HEK293 (cell line): ENCODE measurements at regions not wholly inside any gene's neighbourhood (a gene's known extent, or its start where the extent isn't known, plus 50 kb on each side); places are given as distances from the start of the nearest gene placed in this dataset.

Source experiments
- CTCF ChIA-PET: fragments of 350-600 bp; formaldehyde crosslinking; extraction: SDS; loops from one replicate; lab custom pipeline; 2021; ENCODE audit warnings: antibody characterized with exemption; lab: Yijun Ruan, JAX
- POLR2A ChIA-PET: fragments of 300-600 bp; formaldehyde crosslinking; extraction: SDS; loops from one replicate; lab custom pipeline; 2020; ENCODE audit warnings: antibody characterized with exemption, inconsistent platforms; lab: Yijun Ruan, JAX
- H3K27ac ChIP-seq: fragments of 200-500 bp; sonication (Bioruptor generic); 2 replicates; pipeline ENCODE4 v1.5.1; 2014; ENCODE audit warnings: low read depth, low read length, control low read depth, inconsistent platforms; ENCODE audit errors: extremely low read depth
- H3K36me3 ChIP-seq, 2 experiments: fragments of 200-500 bp in 1 of 2; sonication (Bioruptor generic) in 1 of 2; 1 replicate in 1 of 2; 2 replicates in 1 of 2; pipeline ENCODE4 v1.5.1; 2014 to 2017; ENCODE audit warnings: inconsistent platforms in 2 of 2, low read length in 2 of 2; ENCODE audit not compliant: control insufficient read depth in 2 of 2, insufficient read depth in 1 of 2
- H3K4me1 ChIP-seq: fragments of 200-500 bp; sonication (Bioruptor generic); 2 replicates; pipeline ENCODE4 v1.5.1; 2014; ENCODE audit warnings: mild to moderate bottlenecking, low read length, inconsistent platforms; ENCODE audit not compliant: control insufficient read depth, insufficient read depth
- H3K4me3 ChIP-seq: 2 replicates; pipeline ENCODE4 v1.5.1; 2011; ENCODE audit warnings: low read depth, mild to moderate bottlenecking, control low read depth, low read length, moderate library complexity
- H3K9me3 ChIP-seq: fragments of 200-500 bp; sonication (Bioruptor generic); 2 replicates; pipeline ENCODE4 v1.5.1; 2014; ENCODE audit warnings: low read depth, low read length, inconsistent platforms; ENCODE audit not compliant: control insufficient read depth, insufficient read depth
- HOXC10 ChIP-seq: sonication (generic); formaldehyde crosslinking; IDR thresholded peaks from 2 replicates; pipeline ENCODE4 v1.8.1; 2023; ENCODE audit warnings: mild to moderate bottlenecking, missing genetic modification reagents
- MEIS1 ChIP-seq: sonication (generic); formaldehyde crosslinking; IDR thresholded peaks from 2 replicates; pipeline ENCODE4 v1.8.1; 2022; ENCODE audit warnings: missing genetic modification reagents, mild to moderate bottlenecking, borderline replicate concordance
- WT1 ChIP-seq: fragments of 450-650 bp; formaldehyde crosslinking; IDR thresholded peaks from 2 replicates; pipeline ENCODE4 v1.5.1; 2016; ENCODE audit warnings: missing biosample characterization, missing genetic modification characterization
- ZFP69B ChIP-seq: fragments of 450-650 bp; formaldehyde crosslinking; IDR thresholded peaks from 2 replicates; pipeline ENCODE4 v1.5.1; 2016; ENCODE audit warnings: missing biosample characterization, missing genetic modification characterization
- ZNF10 ChIP-seq: fragments of 450-650 bp; formaldehyde crosslinking; IDR thresholded peaks from 2 replicates; pipeline ENCODE4 v1.5.1; 2017; ENCODE audit warnings: missing biosample characterization, missing genetic modification characterization
- ZNF354C ChIP-seq: fragments of 450-650 bp; formaldehyde crosslinking; IDR thresholded peaks from 2 replicates; pipeline ENCODE4 v1.5.1; 2016; ENCODE audit warnings: missing biosample characterization, missing genetic modification characterization, low read depth, borderline replicate concordance
- ZNF37A ChIP-seq: fragments of 450-650 bp; IDR thresholded peaks from 2 replicates; pipeline ENCODE4 v1.5.1; 2018; ENCODE audit warnings: missing biosample characterization, missing genetic modification characterization
- ZNF473 ChIP-seq: fragments of 450-650 bp; formaldehyde crosslinking; IDR thresholded peaks from 2 replicates; pipeline ENCODE4 v1.5.1; 2017; ENCODE audit warnings: missing biosample characterization, missing genetic modification characterization
- ZNF48 ChIP-seq: fragments of 450-650 bp; formaldehyde crosslinking; IDR thresholded peaks from 2 replicates; pipeline ENCODE4 v1.5.1; 2016; ENCODE audit warnings: missing biosample characterization, missing genetic modification characterization
- ZNF514 ChIP-seq: fragments of 450-650 bp; formaldehyde crosslinking; IDR thresholded peaks from 2 replicates; pipeline ENCODE4 v1.5.1; 2016; ENCODE audit warnings: missing biosample characterization, missing genetic modification characterization
- ZNF521 ChIP-seq: fragments of 450-650 bp; formaldehyde crosslinking; IDR thresholded peaks from 2 replicates; pipeline ENCODE4 v1.5.1; 2017; ENCODE audit warnings: missing biosample characterization, mild to moderate bottlenecking, missing genetic modification characterization
- ZNF571 ChIP-seq: fragments of 450-650 bp; formaldehyde crosslinking; IDR thresholded peaks from 2 replicates; pipeline ENCODE4 v1.5.0; 2017; ENCODE audit warnings: missing biosample characterization, missing genetic modification characterization
- ZNF623 ChIP-seq: fragments of 450-650 bp; formaldehyde crosslinking; IDR thresholded peaks from 2 replicates; pipeline ENCODE4 v1.5.1; 2016; ENCODE audit warnings: missing biosample characterization, missing genetic modification characterization
- ZNF624 ChIP-seq: fragments of 450-650 bp; formaldehyde crosslinking; IDR thresholded peaks from 2 replicates; pipeline ENCODE4 v1.5.1; 2017; ENCODE audit warnings: missing biosample characterization, missing genetic modification characterization
- TF ChIP-seq, protein P1 (sequence below): fragments of 450-650 bp; formaldehyde crosslinking; IDR thresholded peaks from 2 replicates; pipeline ENCODE4 v1.5.1; 2016; ENCODE audit warnings: missing biosample characterization, missing genetic modification characterization
- TF ChIP-seq, protein P2 (sequence below): fragments of 450-650 bp; IDR thresholded peaks from 2 replicates; pipeline ENCODE4 v1.5.1; 2018; ENCODE audit warnings: missing biosample characterization, missing genetic modification characterization
- TF ChIP-seq, protein P3 (sequence below): fragments of 450-650 bp; formaldehyde crosslinking; conservative IDR thresholded peaks from 2 replicates; pipeline ENCODE4 v1.5.1; 2016; ENCODE audit warnings: low read depth, missing biosample characterization, missing genetic modification characterization
- TF ChIP-seq, protein P4 (sequence below): fragments of 450-650 bp; formaldehyde crosslinking; IDR thresholded peaks from 2 replicates; pipeline ENCODE4 v1.5.1; 2016; ENCODE audit warnings: missing biosample characterization, missing genetic modification characterization
- TF ChIP-seq, protein P5 (sequence below): sonication (generic); formaldehyde crosslinking; IDR thresholded peaks from 2 replicates; pipeline ENCODE4 v1.8.1; 2022; ENCODE audit warnings: mild to moderate bottlenecking, moderate library complexity, missing genetic modification reagents
- TF ChIP-seq, protein P6 (sequence below): IDR thresholded peaks from 2 replicates; pipeline ENCODE4 v1.6.1; 2011; ENCODE audit warnings: mild to moderate bottlenecking, low read depth, low read length, borderline replicate concordance
- TF ChIP-seq, protein P7 (sequence below): fragments of 450-650 bp; formaldehyde crosslinking; IDR thresholded peaks from 2 replicates; pipeline ENCODE4 v1.5.1; 2016; ENCODE audit warnings: missing biosample characterization, missing genetic modification characterization, low read depth

DNA sequence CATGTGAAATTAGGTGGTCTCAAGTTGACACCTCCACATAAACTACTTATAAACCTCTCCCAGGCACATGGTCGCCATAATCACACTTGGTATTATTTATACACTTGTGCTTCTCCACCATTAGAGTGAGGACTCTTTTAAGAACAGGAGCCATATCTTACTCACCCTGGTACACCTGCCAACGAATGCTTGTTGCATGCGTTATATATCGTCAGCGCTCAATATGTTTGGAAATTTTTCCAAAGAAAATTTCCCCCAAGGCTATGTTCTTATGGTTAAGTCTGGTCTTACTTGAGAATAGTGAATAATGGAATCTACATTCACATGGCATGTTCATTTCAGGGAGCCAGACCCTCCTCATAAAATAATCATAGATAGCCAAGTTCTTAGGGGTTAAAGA lies 271.7 kb downstream of the BCL11A start:
- Histone ChIP-seq H3K27ac (no peak overlapping the region), H3K36me3 (no peaks in the 10 kb centered on the region), H3K4me1 (no peaks in the 10 kb centered on the region), H3K9me3 (no peaks in the 10 kb centered on the region), H3K4me3 (no peak overlapping the region)
- TF ChIP-seq, protein P1, sequence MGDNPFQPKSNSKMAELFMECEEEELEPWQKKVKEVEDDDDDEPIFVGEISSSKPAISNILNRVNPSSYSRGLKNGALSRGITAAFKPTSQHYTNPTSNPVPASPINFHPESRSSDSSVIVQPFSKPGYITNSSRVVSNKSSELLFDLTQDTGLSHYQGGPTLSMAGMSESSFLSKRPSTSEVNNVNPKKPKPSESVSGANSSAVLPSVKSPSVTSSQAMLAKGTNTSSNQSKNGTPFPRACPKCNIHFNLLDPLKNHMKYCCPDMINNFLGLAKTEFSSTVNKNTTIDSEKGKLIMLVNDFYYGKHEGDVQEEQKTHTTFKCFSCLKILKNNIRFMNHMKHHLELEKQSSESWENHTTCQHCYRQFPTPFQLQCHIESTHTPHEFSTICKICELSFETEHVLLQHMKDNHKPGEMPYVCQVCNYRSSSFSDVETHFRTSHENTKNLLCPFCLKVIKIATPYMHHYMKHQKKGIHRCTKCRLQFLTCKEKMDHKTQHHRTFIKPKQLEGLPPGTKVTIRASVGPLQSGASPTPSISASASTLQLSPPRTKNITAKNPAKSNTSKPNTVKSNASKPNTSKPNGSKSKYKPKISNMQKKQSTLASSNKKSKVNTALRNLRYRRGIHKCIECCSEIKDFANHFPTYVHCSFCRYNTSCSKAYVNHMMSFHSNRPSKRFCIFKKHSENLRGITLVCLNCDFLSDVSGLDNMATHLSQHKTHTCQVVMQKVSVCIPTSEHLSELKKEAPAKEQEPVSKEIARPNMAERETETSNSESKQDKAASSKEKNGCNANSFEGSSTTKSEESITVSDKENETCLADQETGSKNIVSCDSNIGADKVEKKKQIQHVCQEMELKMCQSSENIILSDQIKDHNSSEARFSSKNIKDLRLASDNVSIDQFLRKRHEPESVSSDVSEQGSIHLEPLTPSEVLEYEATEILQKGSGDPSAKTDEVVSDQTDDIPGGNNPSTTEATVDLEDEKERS (tag by site-specific recombination), result no peak
- TF ChIP-seq MEIS1 (no peak), ZNF514 (tag by site-specific recombination) (no peak), ZNF571 (tag by site-specific recombination) (no peak), ZNF624 (tag by site-specific recombination) (no peak), ZNF37A (tag by site-specific recombination) (no peak), ZNF10 (tag by site-specific recombination) (no peak), ZNF354C (no peak), HOXC10 (no peak), ZFP69B (tag by site-specific recombination) (no peak), ZNF521 (tag by site-specific recombination) (no peak), ZNF623 (tag by site-specific recombination) (no peak)
- TF ChIP-seq, protein P2, sequence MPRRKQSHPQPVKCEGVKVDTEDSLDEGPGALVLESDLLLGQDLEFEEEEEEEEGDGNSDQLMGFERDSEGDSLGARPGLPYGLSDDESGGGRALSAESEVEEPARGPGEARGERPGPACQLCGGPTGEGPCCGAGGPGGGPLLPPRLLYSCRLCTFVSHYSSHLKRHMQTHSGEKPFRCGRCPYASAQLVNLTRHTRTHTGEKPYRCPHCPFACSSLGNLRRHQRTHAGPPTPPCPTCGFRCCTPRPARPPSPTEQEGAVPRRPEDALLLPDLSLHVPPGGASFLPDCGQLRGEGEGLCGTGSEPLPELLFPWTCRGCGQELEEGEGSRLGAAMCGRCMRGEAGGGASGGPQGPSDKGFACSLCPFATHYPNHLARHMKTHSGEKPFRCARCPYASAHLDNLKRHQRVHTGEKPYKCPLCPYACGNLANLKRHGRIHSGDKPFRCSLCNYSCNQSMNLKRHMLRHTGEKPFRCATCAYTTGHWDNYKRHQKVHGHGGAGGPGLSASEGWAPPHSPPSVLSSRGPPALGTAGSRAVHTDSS, result no peak
- TF ChIP-seq, protein P3, sequence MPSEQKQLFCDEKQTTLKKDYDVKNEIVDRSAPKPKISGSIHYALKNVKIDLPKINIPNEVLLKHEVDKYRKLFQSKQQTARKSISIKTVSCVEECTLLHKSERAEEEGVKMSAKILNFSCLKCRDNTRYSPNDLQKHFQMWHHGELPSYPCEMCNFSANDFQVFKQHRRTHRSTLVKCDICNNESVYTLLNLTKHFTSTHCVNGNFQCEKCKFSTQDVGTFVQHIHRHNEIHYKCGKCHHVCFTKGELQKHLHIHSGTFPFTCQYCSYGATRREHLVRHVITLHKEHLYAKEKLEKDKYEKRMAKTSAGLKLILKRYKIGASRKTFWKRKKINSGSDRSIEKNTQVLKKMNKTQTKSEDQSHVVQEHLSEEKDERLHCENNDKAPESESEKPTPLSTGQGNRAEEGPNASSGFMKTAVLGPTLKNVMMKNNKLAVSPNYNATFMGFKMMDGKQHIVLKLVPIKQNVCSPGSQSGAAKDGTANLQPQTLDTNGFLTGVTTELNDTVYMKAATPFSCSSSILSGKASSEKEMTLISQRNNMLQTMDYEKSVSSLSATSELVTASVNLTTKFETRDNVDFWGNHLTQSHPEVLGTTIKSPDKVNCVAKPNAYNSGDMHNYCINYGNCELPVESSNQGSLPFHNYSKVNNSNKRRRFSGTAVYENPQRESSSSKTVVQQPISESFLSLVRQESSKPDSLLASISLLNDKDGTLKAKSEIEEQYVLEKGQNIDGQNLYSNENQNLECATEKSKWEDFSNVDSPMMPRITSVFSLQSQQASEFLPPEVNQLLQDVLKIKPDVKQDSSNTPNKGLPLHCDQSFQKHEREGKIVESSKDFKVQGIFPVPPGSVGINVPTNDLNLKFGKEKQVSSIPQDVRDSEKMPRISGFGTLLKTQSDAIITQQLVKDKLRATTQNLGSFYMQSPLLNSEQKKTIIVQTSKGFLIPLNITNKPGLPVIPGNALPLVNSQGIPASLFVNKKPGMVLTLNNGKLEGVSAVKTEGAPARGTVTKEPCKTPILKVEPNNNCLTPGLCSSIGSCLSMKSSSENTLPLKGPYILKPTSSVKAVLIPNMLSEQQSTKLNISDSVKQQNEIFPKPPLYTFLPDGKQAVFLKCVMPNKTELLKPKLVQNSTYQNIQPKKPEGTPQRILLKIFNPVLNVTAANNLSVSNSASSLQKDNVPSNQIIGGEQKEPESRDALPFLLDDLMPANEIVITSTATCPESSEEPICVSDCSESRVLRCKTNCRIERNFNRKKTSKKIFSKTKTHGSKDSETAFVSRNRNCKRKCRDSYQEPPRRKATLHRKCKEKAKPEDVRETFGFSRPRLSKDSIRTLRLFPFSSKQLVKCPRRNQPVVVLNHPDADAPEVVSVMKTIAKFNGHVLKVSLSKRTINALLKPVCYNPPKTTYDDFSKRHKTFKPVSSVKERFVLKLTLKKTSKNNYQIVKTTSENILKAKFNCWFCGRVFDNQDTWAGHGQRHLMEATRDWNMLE (tag by site-specific recombination), result no peak
- POLR2A ChIA-PET, result no interaction called here
- CTCF ChIA-PET, result interaction anchor here (0.6 kb wide), 1 partner anchor 68 kb away, joined by 3 read pairs; no protein-coding TSS in a partner anchor

DNA sequence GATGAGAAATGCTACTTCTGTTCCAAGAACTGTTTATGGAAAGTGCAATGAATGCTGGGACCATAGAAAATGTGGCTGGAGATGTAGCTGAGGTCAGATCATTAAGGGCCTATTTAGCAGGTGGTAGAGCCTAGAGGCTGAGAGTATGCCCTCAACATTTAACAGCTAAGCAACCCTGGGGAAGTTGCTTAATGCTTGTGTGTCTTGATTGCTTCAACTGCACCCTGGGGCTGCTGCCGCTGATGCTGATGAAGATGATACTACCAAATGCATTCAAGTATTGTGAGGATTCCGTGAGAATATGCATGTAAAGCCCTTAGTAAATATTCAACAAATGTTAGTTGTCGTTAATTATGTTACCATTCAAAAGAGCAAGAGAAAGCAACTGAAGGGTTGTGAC lies 273.2 kb downstream of the BCL11A start:
- ChIA-PET POLR2A (no interaction called here), CTCF (interaction anchor here (0.5 kb wide), 1 partner anchor 128 kb away, joined by 3 read pairs; no protein-coding TSS in a partner anchor)
- Histone ChIP-seq H3K4me3 (no peak overlapping the region), H3K4me1 (no peaks in the 10 kb centered on the region), H3K27ac (no peak overlapping the region), H3K36me3 (no peaks in the 10 kb centered on the region), H3K9me3 (no peaks in the 10 kb centered on the region)
- no peak for TF ChIP-seq ZNF48 (tag by site-specific recombination)
- TF ChIP-seq, protein P4, sequence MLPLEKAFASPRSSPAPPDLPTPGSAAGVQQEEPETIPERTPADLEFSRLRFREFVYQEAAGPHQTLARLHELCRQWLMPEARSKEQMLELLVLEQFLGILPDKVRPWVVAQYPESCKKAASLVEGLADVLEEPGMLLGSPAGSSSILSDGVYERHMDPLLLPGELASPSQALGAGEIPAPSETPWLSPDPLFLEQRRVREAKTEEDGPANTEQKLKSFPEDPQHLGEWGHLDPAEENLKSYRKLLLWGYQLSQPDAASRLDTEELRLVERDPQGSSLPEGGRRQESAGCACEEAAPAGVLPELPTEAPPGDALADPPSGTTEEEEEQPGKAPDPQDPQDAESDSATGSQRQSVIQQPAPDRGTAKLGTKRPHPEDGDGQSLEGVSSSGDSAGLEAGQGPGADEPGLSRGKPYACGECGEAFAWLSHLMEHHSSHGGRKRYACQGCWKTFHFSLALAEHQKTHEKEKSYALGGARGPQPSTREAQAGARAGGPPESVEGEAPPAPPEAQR, result no peak
- no peak for TF ChIP-seq WT1 (tag by site-specific recombination)
- TF ChIP-seq ZNF473 (tag by site-specific recombination), result no peak
- TF ChIP-seq, protein P5, sequence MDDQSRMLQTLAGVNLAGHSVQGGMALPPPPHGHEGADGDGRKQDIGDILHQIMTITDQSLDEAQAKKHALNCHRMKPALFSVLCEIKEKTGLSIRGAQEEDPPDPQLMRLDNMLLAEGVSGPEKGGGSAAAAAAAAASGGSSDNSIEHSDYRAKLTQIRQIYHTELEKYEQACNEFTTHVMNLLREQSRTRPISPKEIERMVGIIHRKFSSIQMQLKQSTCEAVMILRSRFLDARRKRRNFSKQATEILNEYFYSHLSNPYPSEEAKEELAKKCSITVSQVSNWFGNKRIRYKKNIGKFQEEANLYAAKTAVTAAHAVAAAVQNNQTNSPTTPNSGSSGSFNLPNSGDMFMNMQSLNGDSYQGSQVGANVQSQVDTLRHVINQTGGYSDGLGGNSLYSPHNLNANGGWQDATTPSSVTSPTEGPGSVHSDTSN (CRISPR knock-in tag), result no peak
- TF ChIP-seq, protein P6, sequence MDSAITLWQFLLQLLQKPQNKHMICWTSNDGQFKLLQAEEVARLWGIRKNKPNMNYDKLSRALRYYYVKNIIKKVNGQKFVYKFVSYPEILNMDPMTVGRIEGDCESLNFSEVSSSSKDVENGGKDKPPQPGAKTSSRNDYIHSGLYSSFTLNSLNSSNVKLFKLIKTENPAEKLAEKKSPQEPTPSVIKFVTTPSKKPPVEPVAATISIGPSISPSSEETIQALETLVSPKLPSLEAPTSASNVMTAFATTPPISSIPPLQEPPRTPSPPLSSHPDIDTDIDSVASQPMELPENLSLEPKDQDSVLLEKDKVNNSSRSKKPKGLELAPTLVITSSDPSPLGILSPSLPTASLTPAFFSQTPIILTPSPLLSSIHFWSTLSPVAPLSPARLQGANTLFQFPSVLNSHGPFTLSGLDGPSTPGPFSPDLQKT, result no peak
- TF ChIP-seq, protein P7, sequence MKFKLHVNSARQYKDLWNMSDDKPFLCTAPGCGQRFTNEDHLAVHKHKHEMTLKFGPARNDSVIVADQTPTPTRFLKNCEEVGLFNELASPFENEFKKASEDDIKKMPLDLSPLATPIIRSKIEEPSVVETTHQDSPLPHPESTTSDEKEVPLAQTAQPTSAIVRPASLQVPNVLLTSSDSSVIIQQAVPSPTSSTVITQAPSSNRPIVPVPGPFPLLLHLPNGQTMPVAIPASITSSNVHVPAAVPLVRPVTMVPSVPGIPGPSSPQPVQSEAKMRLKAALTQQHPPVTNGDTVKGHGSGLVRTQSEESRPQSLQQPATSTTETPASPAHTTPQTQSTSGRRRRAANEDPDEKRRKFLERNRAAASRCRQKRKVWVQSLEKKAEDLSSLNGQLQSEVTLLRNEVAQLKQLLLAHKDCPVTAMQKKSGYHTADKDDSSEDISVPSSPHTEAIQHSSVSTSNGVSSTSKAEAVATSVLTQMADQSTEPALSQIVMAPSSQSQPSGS (tag by site-specific recombination), result no peak
